ENCODE measurements at regions not wholly inside any gene's neighbourhood (a gene's known extent, or its start where the extent isn't known, plus 50 kb on each side); places are given as distances from the start of the nearest gene placed in this dataset.

GRCh38 chr10:10307551-10307950 is 710.1 kb upstream of the CELF2 start:
- no peak for TF ChIP-seq POLR2A (IDR thresholded peaks at IDR 0.05)
- no peak for TF ChIP-seq CTCF (IDR thresholded peaks at IDR 0.05)
- TF ChIP-seq POLR2AphosphoS5 (IDR thresholded peaks at IDR 0.05; ENCODE audit: insufficient read depth in 1 of 2, low read depth in 1 of 2): no peak
- H3K36me3 ChIP-seq: no peaks in the 10 kb centered on the region
- no peaks in the 10 kb centered on the region for H3K27me3 ChIP-seq
- no peak overlapping the region for H3K4me3 ChIP-seq
- no peak for DNase-seq (ENCODE audit: extremely low spot score in 2 of 2)
- intact Hi-C loops (cut with DNase I): no loop called here
- no peaks in the 10 kb centered on the region for H3K4me1 ChIP-seq
- H3K27ac ChIP-seq: no peak overlapping the region
- no peaks in the 10 kb centered on the region for H3K9me3 ChIP-seq

GRCh38 chr10:10310498-10310897 is 707.2 kb upstream of the CELF2 start:
- Histone ChIP-seq H3K27me3 (no peaks in the 10 kb centered on the region), H3K36me3 (no peaks in the 10 kb centered on the region), H3K27ac (no peak overlapping the region), H3K9me3 (no peaks in the 10 kb centered on the region), H3K4me1 (no peaks in the 10 kb centered on the region), H3K4me3 (no peak overlapping the region)
- no peak for DNase-seq (ENCODE audit: extremely low spot score in 2 of 2)
- TF ChIP-seq POLR2AphosphoS5 (IDR thresholded peaks at IDR 0.05; ENCODE audit: insufficient read depth in 1 of 2, low read depth in 1 of 2) (no peak), CTCF (IDR thresholded peaks at IDR 0.05) (no peak), POLR2A (IDR thresholded peaks at IDR 0.05) (no peak)
- intact Hi-C loops (cut with DNase I): no loop called here

- no peaks in the 10 kb centered on the region for H3K36me3 ChIP-seq
- intact Hi-C loops (cut with DNase I): no loop called here
- H3K27ac ChIP-seq: no peak overlapping the region
- DNase-seq (ENCODE audit: extremely low spot score in 2 of 2): no peak
- H3K9me3 ChIP-seq: no peaks in the 10 kb centered on the region
- no peaks in the 10 kb centered on the region for H3K27me3 ChIP-seq
- no peak overlapping the region for H3K4me3 ChIP-seq
- TF ChIP-seq CTCF (IDR thresholded peaks at IDR 0.05): no peak
- TF ChIP-seq POLR2A (IDR thresholded peaks at IDR 0.05): no peak
- TF ChIP-seq POLR2AphosphoS5 (IDR thresholded peaks at IDR 0.05; ENCODE audit: insufficient read depth in 1 of 2, low read depth in 1 of 2): no peak
- no peaks in the 10 kb centered on the region for H3K4me1 ChIP-seq
These were observed 705.7 kb upstream of the CELF2 start for GRCh38 chr10:10311966-10312365.

- Histone ChIP-seq H3K4me3 (no peak overlapping the region), H3K27me3 (no peaks in the 10 kb centered on the region), H3K9me3 (no peaks in the 10 kb centered on the region), H3K36me3 (no peaks in the 10 kb centered on the region), H3K4me1 (no peaks in the 10 kb centered on the region), H3K27ac (no peak overlapping the region)
- no peak for DNase-seq (ENCODE audit: extremely low spot score in 2 of 2)
- intact Hi-C loops (cut with DNase I): no loop called here
- no peak for TF ChIP-seq POLR2AphosphoS5 (IDR thresholded peaks at IDR 0.05; ENCODE audit: insufficient read depth in 1 of 2, low read depth in 1 of 2)
- TF ChIP-seq POLR2A (IDR thresholded peaks at IDR 0.05): no peak
- TF ChIP-seq CTCF (IDR thresholded peaks at IDR 0.05): no peak
These were observed 704.4 kb upstream of the CELF2 start for GRCh38 chr10:10313149-10313835.

GRCh38 chr10:10314626-10315025 is 703.0 kb upstream of the CELF2 start:
- no peak for DNase-seq (ENCODE audit: extremely low spot score in 2 of 2)
- Histone ChIP-seq H3K4me1 (no peaks in the 10 kb centered on the region), H3K27ac (no peak overlapping the region), H3K4me3 (no peak overlapping the region), H3K9me3 (no peaks in the 10 kb centered on the region), H3K27me3 (no peaks in the 10 kb centered on the region), H3K36me3 (no peaks in the 10 kb centered on the region)
- TF ChIP-seq CTCF (IDR thresholded peaks at IDR 0.05) (no peak), POLR2AphosphoS5 (IDR thresholded peaks at IDR 0.05; ENCODE audit: insufficient read depth in 1 of 2, low read depth in 1 of 2) (no peak), POLR2A (IDR thresholded peaks at IDR 0.05) (no peak)
- intact Hi-C loops (cut with DNase I): no loop called here
